HEK293T (cell line): ENCODE measurements at regions not wholly inside any gene's neighbourhood (a gene's known extent, or its start where the extent isn't known, plus 50 kb on each side); places are given as distances from the start of the nearest gene placed in this dataset.

Experiments used
- CTCF ChIA-PET: fragments of 350-600 bp; formaldehyde crosslinking; extraction: SDS; loops from one replicate; lab custom pipeline; 2021; ENCODE audit warnings: antibody characterized with exemption, inconsistent platforms; lab: Yijun Ruan, JAX
- POLR2A ChIA-PET: fragments of 350-600 bp; formaldehyde crosslinking; extraction: SDS; loops from one replicate; lab custom pipeline; 2020; ENCODE audit warnings: antibody characterized with exemption, inconsistent platforms; lab: Yijun Ruan, JAX
- DNase-seq: peaks from one replicate; pipeline ENCODE4 v3.0.0; 2012; ENCODE audit warnings: mixed read lengths; ENCODE audit errors: extremely low spot score
- ARNT ChIP-seq: fragments of 450-650 bp; IDR thresholded peaks from 2 replicates; pipeline ENCODE4 v1.6.1; 2017; ENCODE audit warnings: mild to moderate bottlenecking
- BHLHE40 ChIP-seq: fragments of 450-650 bp; IDR thresholded peaks from 2 replicates; pipeline ENCODE4 v1.6.1; 2016; ENCODE audit warnings: mild to moderate bottlenecking, moderate library complexity, borderline replicate concordance
- CTBP1 ChIP-seq: fragments of 450-650 bp; IDR thresholded peaks from 2 replicates; pipeline ENCODE4 v1.6.1; 2016; ENCODE audit warnings: borderline replicate concordance
- ELF4 ChIP-seq: fragments of 450-650 bp; IDR thresholded peaks from 2 replicates; pipeline ENCODE4 v1.6.1; 2017; ENCODE audit warnings: antibody characterized with exemption
- FOXA1 ChIP-seq: fragments of 450-650 bp; IDR thresholded peaks from 2 replicates; pipeline ENCODE4 v1.6.1; 2016; ENCODE audit warnings: mild to moderate bottlenecking
- FOXK2 ChIP-seq: fragments of 450-650 bp; IDR thresholded peaks from 2 replicates; pipeline ENCODE4 v1.6.1; 2016; ENCODE audit warnings: mild to moderate bottlenecking
- FOXM1 ChIP-seq: fragments of 450-650 bp; IDR thresholded peaks from 2 replicates; pipeline ENCODE4 v1.6.1; 2017; ENCODE audit warnings: mild to moderate bottlenecking, borderline replicate concordance
- HDGF ChIP-seq: fragments of 450-650 bp; IDR thresholded peaks from 2 replicates; pipeline ENCODE4 v1.6.1; 2017; ENCODE audit warnings: antibody characterized with exemption, borderline replicate concordance
- L3MBTL2 ChIP-seq: fragments of 450-650 bp; conservative IDR thresholded peaks from 2 replicates; pipeline ENCODE4 v1.6.1; 2016; ENCODE audit warnings: mild to moderate bottlenecking
- LEF1 ChIP-seq: fragments of 450-650 bp; IDR thresholded peaks from 2 replicates; pipeline ENCODE4 v1.6.1; 2017; ENCODE audit warnings: mild to moderate bottlenecking, borderline replicate concordance
- NFRKB ChIP-seq: fragments of 450-650 bp; IDR thresholded peaks from 2 replicates; pipeline ENCODE4 v1.6.1; 2016; ENCODE audit warnings: mild to moderate bottlenecking, moderate library complexity
- SP1 ChIP-seq: fragments of 450-650 bp; IDR thresholded peaks from 2 replicates; pipeline ENCODE4 v1.6.1; 2017
- SUZ12 ChIP-seq: fragments of 450-650 bp; IDR thresholded peaks from 2 replicates; pipeline ENCODE4 v1.6.1; 2016; ENCODE audit warnings: mild to moderate bottlenecking
- TARDBP ChIP-seq: fragments of 450-650 bp; IDR thresholded peaks from 2 replicates; pipeline ENCODE4 v1.6.1; 2016
- ZNF384 ChIP-seq: fragments of 450-650 bp; IDR thresholded peaks from 2 replicates; pipeline ENCODE4 v1.6.1; 2016
- TF ChIP-seq, protein P1 (sequence below): fragments of 450-650 bp; IDR thresholded peaks from 2 replicates; pipeline ENCODE4 v1.6.1; 2016

DNA sequence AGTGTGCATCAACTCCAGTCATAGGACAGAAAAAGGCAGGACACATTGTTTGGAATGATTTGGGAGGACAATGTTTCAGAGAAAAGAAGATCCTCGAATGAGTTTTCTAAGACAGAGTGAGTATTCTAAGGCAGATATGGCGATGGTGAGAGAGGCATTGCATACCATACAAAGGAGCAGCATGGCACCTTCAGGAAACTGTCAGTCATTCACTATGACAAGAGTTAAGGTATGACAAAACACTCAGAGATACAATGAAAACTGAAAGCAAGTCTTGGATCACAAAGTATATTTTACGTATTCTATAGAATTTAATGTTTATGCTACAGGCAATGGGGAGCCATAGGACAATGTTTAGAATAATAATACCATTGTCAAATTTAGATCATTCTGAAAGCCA is 337.4 kb upstream of the LYPLAL1 start:
- ChIA-PET CTCF (no interaction called here), POLR2A (no interaction called here)
- TF ChIP-seq HDGF (no peak), ZNF384 (no peak)
- no peak for DNase-seq

DNA sequence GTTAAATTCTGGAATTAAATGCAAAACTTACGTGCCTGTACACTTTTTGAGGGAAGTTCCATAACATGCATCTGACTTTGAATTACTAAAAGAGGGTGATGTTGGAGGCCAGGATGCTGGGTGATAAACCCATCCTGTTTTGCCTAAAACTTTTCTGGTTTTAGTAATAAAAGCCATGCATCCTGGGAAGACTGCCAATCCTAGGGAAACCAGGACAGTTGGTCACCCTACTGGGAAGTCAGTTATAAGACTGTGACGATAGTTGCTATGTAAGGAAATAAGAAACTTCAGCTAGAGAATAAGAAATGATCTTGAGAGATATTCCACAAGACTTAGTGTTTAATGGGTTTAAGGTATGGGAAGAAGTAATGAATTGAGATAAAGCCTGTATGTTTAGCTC is 336.6 kb upstream of the LYPLAL1 start:
- TF ChIP-seq BHLHE40, result no peak
- no peak for TF ChIP-seq SUZ12
- TF ChIP-seq ZNF384, result no peak
- ChIA-PET CTCF (no interaction called here), POLR2A (no interaction called here)
- no peak for DNase-seq

DNA sequence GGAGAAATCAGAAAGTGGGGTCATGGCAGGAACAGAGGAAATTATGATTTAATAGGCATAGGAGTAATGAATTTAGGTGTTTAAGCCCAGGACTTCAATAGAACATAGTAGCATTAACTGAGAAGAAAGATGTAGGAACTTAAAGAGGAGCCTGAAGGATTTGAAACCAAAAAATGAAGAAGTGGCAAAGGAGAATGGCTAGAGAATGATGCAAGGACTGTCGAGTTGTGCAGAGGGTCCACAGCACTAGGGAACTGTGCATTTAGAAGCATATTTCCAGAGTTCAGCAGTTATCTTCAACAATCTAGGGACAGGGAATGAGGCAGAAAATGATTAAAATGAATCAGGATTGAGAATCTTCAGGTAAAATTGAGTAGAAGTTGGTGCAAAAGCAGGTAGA is 328.1 kb upstream of the LYPLAL1 start:
- ChIA-PET CTCF (interaction anchor here (0.6 kb wide), 1 partner anchor 546 kb away, joined by 3 read pairs; no protein-coding TSS in a partner anchor), POLR2A (no interaction called here)
- DNase-seq, result no peak
- TF ChIP-seq ZNF384, result no peak
- TF ChIP-seq NFRKB, result no peak
- no peak for TF ChIP-seq FOXM1
- TF ChIP-seq ELF4, result no peak
- TF ChIP-seq FOXK2, result no peak
- TF ChIP-seq CTBP1, result no peak
- no peak for TF ChIP-seq BHLHE40

DNA sequence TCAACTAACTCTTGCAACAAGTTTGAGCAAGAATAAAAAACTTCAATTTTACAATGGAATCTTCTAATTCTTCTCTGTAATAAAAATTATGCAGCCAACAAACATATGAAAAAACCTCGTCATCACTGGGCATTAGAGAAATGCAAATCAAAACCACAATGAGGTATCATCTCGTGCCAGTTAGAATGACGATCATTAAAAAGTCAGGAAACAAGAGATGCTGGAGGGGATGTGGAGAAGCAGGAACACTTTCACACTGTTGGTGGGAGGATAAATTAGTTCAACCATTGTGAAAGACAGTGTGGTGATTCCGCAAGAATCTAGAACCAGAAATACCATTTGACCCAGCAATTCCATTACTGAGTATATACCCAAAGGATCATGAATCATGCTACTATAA is 327.5 kb upstream of the LYPLAL1 start:
- CTCF ChIA-PET, result no interaction called here
- no peak for DNase-seq
- POLR2A ChIA-PET, result no interaction called here
- TF ChIP-seq NFRKB, result no peak
- TF ChIP-seq BHLHE40, result no peak
- no peak for TF ChIP-seq FOXK2
- TF ChIP-seq, protein P1, sequence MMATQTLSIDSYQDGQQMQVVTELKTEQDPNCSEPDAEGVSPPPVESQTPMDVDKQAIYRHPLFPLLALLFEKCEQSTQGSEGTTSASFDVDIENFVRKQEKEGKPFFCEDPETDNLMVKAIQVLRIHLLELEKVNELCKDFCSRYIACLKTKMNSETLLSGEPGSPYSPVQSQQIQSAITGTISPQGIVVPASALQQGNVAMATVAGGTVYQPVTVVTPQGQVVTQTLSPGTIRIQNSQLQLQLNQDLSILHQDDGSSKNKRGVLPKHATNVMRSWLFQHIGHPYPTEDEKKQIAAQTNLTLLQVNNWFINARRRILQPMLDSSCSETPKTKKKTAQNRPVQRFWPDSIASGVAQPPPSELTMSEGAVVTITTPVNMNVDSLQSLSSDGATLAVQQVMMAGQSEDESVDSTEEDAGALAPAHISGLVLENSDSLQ, result no peak
- TF ChIP-seq FOXM1, result no peak
- no peak for TF ChIP-seq ELF4
- TF ChIP-seq L3MBTL2, result no peak
- no peak for TF ChIP-seq FOXA1
- no peak for TF ChIP-seq ZNF384
- no peak for TF ChIP-seq SUZ12
- no peak for TF ChIP-seq TARDBP
- no peak for TF ChIP-seq CTBP1

DNA sequence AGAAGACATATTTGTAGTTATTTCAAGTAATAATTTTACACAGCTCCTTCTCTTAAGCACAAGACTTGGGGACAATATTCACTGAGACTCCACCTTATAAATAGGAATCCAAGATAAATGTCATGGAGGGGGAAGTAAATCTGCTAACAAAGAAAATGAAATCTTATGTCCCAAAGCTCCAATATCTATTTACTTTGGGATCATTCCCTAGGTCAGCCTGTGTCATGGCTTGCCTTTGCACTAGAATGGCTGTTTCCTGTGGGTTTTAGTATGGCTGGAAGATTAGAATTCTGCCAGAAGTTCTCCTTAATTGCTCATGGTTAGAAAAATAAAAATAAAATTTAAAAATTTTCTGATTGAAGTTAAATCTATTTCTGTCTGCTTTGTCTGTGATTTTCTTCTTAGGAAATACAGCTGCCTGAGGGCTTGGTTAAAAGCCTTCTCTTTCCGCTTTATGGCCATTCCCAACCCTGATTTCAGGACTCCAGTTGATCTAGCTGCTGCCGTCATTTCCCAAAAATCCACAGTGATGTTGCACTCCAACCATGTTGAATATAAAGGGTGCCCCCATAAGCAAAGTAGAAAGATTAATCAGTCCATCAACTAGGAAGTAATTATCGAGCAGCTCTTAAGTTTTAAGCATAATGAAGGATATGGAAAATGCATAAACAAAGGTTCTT is 326.4 kb upstream of the LYPLAL1 start:
- no peak for TF ChIP-seq FOXM1
- TF ChIP-seq, protein P1, result no peak
- TF ChIP-seq TARDBP, result no peak
- TF ChIP-seq ZNF384, result no peak
- TF ChIP-seq SP1, result no peak
- no peak for TF ChIP-seq ELF4
- no peak for TF ChIP-seq CTBP1
- no peak for TF ChIP-seq FOXA1
- TF ChIP-seq BHLHE40, result no peak
- TF ChIP-seq HDGF, result no peak
- TF ChIP-seq ARNT, result no peak
- no peak for TF ChIP-seq NFRKB
- TF ChIP-seq SUZ12, result no peak
- no peak for TF ChIP-seq FOXK2
- no peak for TF ChIP-seq LEF1
- TF ChIP-seq L3MBTL2, result no peak
- DNase-seq, result no peak
- POLR2A ChIA-PET, result no interaction called here
- CTCF ChIA-PET, result no interaction called here

DNA sequence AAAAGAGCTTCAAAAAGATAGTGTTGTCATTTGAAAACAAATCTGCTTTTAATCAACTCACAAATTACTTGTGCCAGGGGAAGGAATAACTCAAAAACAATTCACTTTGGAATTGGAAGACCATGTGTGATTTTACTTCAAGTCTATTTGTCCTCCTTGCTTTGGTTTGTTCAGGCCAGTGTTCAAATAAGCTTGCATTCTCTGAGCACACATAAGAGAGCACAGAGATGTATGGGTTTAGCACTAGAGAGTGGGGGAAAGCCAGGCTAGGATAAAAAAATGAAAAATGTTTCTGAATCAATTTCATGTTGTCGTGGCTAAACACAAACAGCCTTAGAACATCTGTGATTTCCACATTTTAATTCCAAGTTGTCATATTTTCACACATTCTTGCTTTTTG is 325.7 kb upstream of the LYPLAL1 start:
- POLR2A ChIA-PET, result no interaction called here
- CTCF ChIA-PET, result no interaction called here
- TF ChIP-seq CTBP1 (no peak), ZNF384 (no peak)
- no peak for DNase-seq

DNA sequence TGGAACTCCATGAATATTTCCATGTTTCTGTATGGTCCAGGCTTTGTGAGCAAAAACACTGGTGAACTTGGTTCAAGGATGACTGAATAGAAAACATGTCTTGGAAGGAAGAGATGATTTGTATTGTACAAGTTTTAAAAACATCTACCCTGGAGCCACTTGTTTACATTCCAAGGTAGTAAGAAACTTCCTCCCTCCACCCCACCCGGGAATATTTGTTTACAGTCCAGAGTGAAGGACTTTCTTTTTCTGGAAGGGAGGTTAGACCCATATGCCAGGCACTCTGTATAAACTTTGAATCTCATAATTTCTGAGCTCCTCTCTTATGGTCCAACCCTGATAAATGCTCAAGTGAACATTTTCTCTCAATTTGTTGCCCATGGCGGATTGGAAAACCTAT is 323.3 kb upstream of the LYPLAL1 start:
- ChIA-PET CTCF (no interaction called here), POLR2A (no interaction called here)
- TF ChIP-seq LEF1, result no peak
- no peak for TF ChIP-seq TARDBP
- TF ChIP-seq BHLHE40, result no peak
- TF ChIP-seq CTBP1, result no peak
- TF ChIP-seq FOXM1, result no peak
- TF ChIP-seq SP1, result no peak
- TF ChIP-seq, protein P1, result no peak
- no peak for TF ChIP-seq ELF4
- no peak for TF ChIP-seq SUZ12
- TF ChIP-seq FOXA1, result no peak
- no peak for TF ChIP-seq L3MBTL2
- no peak for TF ChIP-seq HDGF
- TF ChIP-seq NFRKB, result no peak
- TF ChIP-seq FOXK2, result no peak
- TF ChIP-seq ZNF384, result no peak
- TF ChIP-seq ARNT, result no peak
- DNase-seq, result no peak
